Glutamatergic neuron (in vitro differentiated cells): ENCODE measurements at regions not wholly inside any gene's neighbourhood (a gene's known extent, or its start where the extent isn't known, plus 50 kb on each side); places are given as distances from the start of the nearest gene placed in this dataset.

Experiments used
- DNase-seq: peaks from one replicate; pipeline ENCODE4 v3.0.0; 2022
- H3K27ac Mint-ChIP-seq: one replicate; pipeline ENCODE4 v1.8.0; 2020; ENCODE audit warnings: mild to moderate bottlenecking, mixed read lengths, inconsistent platforms; ENCODE audit not compliant: unreplicated experiment
- H3K27me3 Mint-ChIP-seq: one replicate; pipeline ENCODE4 v1.8.0; 2020; ENCODE audit warnings: mild to moderate bottlenecking, moderate library complexity, mixed read lengths, inconsistent platforms; ENCODE audit not compliant: unreplicated experiment
- H3K36me3 Mint-ChIP-seq: one replicate; pipeline ENCODE4 v1.8.0; 2020; ENCODE audit warnings: mild to moderate bottlenecking, mixed read lengths, inconsistent platforms; ENCODE audit not compliant: unreplicated experiment
- H3K4me1 Mint-ChIP-seq: one replicate; pipeline ENCODE4 v1.8.0; 2020; ENCODE audit warnings: mild to moderate bottlenecking, low read depth, mixed read lengths, inconsistent platforms; ENCODE audit not compliant: unreplicated experiment
- H3K4me3 Mint-ChIP-seq: one replicate; pipeline ENCODE4 v1.8.0; 2020; ENCODE audit warnings: mild to moderate bottlenecking, mixed read lengths, inconsistent platforms; ENCODE audit not compliant: unreplicated experiment
- H3K9me3 Mint-ChIP-seq: one replicate; pipeline ENCODE4 v1.8.0; 2020; ENCODE audit warnings: mild to moderate bottlenecking, moderate library complexity, mixed read lengths, inconsistent platforms; ENCODE audit not compliant: unreplicated experiment
- TF ChIP-seq, protein P1 (sequence below): fragments of 200-600 bp; sonication (generic); IDR thresholded peaks from one replicate; pipeline ENCODE4 v1.5.0; 2021; ENCODE audit not compliant: partially characterized antibody, unreplicated experiment

DNA sequence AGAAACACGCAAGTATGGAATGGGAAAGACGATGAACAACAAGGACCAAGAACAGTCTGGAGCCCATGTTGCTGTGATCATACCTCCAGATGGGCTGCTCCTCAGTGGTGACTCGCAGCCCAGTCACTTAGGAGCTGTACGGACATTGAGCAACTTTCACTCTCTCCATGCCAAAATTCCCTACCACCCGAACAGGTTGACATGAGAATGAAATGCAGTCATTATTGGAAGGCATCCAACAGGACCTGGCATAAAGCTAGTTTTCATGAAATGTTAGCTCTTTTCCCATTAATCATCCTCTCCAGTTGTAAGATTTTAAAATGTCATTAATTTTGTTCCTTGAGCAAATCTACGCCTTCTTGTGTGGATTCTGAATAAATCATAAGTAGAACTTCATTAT lies 82.7 kb upstream of the GPM6B start:
- Mint-ChIP-seq H3K9me3 (no peaks in the 10 kb centered on the region), H3K4me1 (peaks cover 5% of the 10 kb centered on the region), H3K4me3 (no peak overlapping the region), H3K27me3 (peaks cover 1% of the 10 kb centered on the region), H3K36me3 (no peaks in the 10 kb centered on the region), H3K27ac (no peak overlapping the region)
- no peak for DNase-seq
- TF ChIP-seq, protein P1, sequence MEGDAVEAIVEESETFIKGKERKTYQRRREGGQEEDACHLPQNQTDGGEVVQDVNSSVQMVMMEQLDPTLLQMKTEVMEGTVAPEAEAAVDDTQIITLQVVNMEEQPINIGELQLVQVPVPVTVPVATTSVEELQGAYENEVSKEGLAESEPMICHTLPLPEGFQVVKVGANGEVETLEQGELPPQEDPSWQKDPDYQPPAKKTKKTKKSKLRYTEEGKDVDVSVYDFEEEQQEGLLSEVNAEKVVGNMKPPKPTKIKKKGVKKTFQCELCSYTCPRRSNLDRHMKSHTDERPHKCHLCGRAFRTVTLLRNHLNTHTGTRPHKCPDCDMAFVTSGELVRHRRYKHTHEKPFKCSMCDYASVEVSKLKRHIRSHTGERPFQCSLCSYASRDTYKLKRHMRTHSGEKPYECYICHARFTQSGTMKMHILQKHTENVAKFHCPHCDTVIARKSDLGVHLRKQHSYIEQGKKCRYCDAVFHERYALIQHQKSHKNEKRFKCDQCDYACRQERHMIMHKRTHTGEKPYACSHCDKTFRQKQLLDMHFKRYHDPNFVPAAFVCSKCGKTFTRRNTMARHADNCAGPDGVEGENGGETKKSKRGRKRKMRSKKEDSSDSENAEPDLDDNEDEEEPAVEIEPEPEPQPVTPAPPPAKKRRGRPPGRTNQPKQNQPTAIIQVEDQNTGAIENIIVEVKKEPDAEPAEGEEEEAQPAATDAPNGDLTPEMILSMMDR, result no peak

DNA sequence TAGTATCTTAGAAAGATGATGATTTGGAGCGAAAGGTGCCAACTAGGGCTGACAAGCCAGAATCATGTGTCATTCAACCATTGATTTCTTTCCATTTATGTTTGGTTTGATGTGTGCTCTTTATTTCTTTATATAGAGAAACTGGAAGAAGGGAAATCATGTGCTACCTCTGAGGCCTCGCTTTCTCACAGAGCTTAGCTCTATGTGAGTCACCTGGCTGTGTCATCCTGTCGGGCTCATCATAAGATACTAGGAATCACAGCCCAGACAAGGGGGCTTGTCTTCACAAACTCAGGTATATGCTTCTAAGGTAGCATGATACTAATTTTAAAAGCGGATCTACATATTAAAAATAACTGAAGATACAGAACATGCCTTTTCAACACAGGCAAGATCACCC lies 81.7 kb upstream of the GPM6B start:
- Mint-ChIP-seq H3K27me3 (no peaks in the 10 kb centered on the region), H3K4me1 (peaks cover 5% of the 10 kb centered on the region), H3K27ac (no peak overlapping the region), H3K4me3 (no peak overlapping the region), H3K9me3 (no peaks in the 10 kb centered on the region), H3K36me3 (no peaks in the 10 kb centered on the region)
- TF ChIP-seq, protein P1, result no peak
- DNase-seq, result no peak

DNA sequence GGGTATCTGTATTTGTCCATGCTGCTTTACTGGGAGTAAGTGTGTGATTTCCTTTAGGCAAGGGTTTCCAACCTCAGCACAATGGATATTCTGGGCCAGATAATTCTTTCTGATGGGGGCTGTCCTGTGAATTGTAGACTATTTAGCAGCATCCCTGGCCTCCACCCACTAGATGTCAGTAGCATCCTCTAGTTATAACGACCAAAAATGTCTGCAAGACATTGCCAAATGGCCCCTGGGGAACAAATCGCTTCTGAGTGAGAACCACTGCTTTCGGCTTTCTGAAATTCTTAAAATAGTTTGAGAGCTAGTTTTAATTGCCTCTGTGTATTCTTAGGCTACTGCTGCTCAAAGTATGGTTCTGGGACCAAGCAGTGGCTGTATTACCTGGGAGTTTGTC lies 81.2 kb upstream of the GPM6B start:
- Mint-ChIP-seq H3K4me3 (no peak overlapping the region), H3K4me1 (peaks cover 7% of the 10 kb centered on the region), H3K36me3 (no peaks in the 10 kb centered on the region), H3K27me3 (no peaks in the 10 kb centered on the region), H3K9me3 (no peaks in the 10 kb centered on the region), H3K27ac (no peak overlapping the region)
- TF ChIP-seq, protein P1, result no peak
- peak; percentile 26 for DNase-seq

DNA sequence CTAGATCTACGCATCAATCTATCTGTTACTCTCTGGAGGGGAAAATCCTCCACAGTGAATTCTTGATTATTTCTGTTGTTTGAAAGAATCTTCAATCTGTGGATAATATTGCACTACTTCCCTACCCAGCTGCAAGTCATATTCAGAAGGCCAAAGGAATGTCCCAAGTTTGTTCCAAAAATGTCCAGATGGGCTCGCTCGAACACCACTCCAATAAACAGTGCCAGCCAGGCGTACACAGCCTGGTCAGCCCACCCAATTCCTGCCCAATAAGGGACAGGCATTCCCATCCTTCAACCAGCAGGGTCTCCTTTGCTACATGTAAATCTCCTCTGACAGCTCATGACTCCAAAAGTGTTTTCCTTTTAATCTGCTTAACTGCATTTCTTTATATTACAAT lies 80.7 kb upstream of the GPM6B start:
- no peaks in the 10 kb centered on the region for H3K27me3 Mint-ChIP-seq
- peaks cover 7% of the 10 kb centered on the region for H3K4me1 Mint-ChIP-seq
- DNase-seq, result no peak
- H3K36me3 Mint-ChIP-seq, result no peaks in the 10 kb centered on the region
- TF ChIP-seq, protein P1, result no peak
- H3K4me3 Mint-ChIP-seq, result no peak overlapping the region
- H3K27ac Mint-ChIP-seq, result no peak overlapping the region
- H3K9me3 Mint-ChIP-seq, result no peaks in the 10 kb centered on the region

DNA sequence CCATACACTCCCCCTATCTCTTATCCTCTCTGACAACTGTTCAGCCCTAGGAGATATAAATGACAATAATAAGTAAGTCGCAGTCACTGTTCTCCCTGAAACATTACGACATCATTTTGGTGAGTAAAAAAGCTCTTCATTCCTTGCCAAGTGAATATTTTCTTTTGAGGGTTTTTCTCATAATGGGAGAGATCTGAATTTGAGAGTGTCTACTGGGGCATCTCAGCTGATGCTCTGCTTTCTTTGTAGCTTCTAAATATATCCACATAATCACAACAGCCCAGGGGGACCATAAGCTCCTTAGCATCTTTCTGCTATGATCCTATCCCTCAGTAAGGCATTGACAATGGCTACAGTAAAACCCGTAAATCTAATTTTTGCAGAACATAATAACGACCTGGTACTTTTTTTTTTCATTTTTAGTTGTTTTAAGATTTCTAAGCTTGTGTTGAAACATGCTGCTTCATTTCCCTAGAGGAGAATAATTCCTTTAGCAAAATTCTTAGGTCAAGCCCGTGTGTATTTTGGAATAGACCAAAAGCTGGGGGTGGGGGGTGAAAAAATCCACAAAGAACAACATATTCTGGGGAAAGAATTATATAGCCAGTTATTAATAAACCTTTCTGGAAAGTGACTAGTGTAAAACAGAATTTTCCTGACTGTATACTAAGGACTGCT lies 78.1 kb upstream of the GPM6B start:
- DNase-seq, result no peak
- H3K4me1 Mint-ChIP-seq, result peaks cover 10% of the 10 kb centered on the region
- no peak overlapping the region for H3K4me3 Mint-ChIP-seq
- no peaks in the 10 kb centered on the region for H3K9me3 Mint-ChIP-seq
- H3K27ac Mint-ChIP-seq, result no peak overlapping the region
- peaks cover 2% of the 10 kb centered on the region for H3K27me3 Mint-ChIP-seq
- TF ChIP-seq, protein P1, result no peak
- H3K36me3 Mint-ChIP-seq, result no peaks in the 10 kb centered on the region
